NCI-H510A treated with DMSO at 0.1 percent for 48 hours (cell line): ENCODE measurements at regions not wholly inside any gene's neighbourhood (a gene's known extent, or its start where the extent isn't known, plus 50 kb on each side); places are given as distances from the start of the nearest gene placed in this dataset.
A peak's percentile ranks its signal among the peaks of the same experiment; 100 is the strongest.

ENCODE experiments used
- DNase-seq: peaks from one replicate; lab custom pipeline; 2025; lab: John Stamatoyannopoulos, UW

GRCh38 chr7:37504801-37505200, 56.1 kb upstream of the ELMO1 start:
- DNase-seq, result no peak

GRCh38 chr7:37505750-37506353, 57.2 kb upstream of the ELMO1 start:
- DNase-seq, result no peak

GRCh38 chr7:37508118-37508517, 59.5 kb upstream of the ELMO1 start:
- DNase-seq, result no peak

- DNase-seq, result no peak
Measured at GRCh38 chr7:37510043-37510634, 61.5 kb upstream of the ELMO1 start.

GRCh38 chr7:37511915-37512314, 63.3 kb upstream of the ELMO1 start:
- DNase-seq, result no peak

GRCh38 chr7:37514497-37514896, 65.8 kb upstream of the ELMO1 start:
- no peak for DNase-seq

GRCh38 chr7:37516664-37517063, 68.0 kb upstream of the ELMO1 start:
- peak; percentile 65 for DNase-seq

GRCh38 chr7:37518266-37518665, 69.6 kb upstream of the ELMO1 start:
- DNase-seq, result no peak

- DNase-seq, result no peak
Measured at GRCh38 chr7:37524056-37524455, 75.4 kb upstream of the ELMO1 start.

GRCh38 chr7:37524797-37525196, 76.1 kb upstream of the ELMO1 start:
- DNase-seq, result no peak

- no peak for DNase-seq
Measured at GRCh38 chr7:37526623-37527022, 78.0 kb upstream of the ELMO1 start.

- no peak for DNase-seq
Measured at GRCh38 chr7:37527109-37527508, 78.4 kb upstream of the ELMO1 start.

- DNase-seq, result no peak
Measured at GRCh38 chr7:37531225-37531624, 82.6 kb upstream of the ELMO1 start.

- DNase-seq, result no peak
Measured at GRCh38 chr7:37532636-37533035, 84.0 kb upstream of the ELMO1 start.

- DNase-seq, result no peak
Measured at GRCh38 chr7:37534893-37535610, 86.4 kb upstream of the ELMO1 start.

GRCh38 chr7:37535841-37536240, 87.2 kb upstream of the ELMO1 start:
- DNase-seq, result no peak

GRCh38 chr7:37536706-37537105, 88.0 kb upstream of the ELMO1 start:
- DNase-seq, result no peak

GRCh38 chr7:37537439-37537838, 88.8 kb upstream of the ELMO1 start:
- no peak for DNase-seq

- DNase-seq, result no peak
Measured at GRCh38 chr7:37538945-37539344, 90.3 kb upstream of the ELMO1 start.

GRCh38 chr7:37540917-37541316, 92.3 kb upstream of the ELMO1 start:
- no peak for DNase-seq

- no peak for DNase-seq
Measured at GRCh38 chr7:37541810-37542443, 93.3 kb upstream of the ELMO1 start.

GRCh38 chr7:37545619-37546534, 97.2 kb upstream of the ELMO1 start:
- DNase-seq, result no peak
